22Rv1 (cell line): ENCODE measurements at regions not wholly inside any gene's neighbourhood (a gene's known extent, or its start where the extent isn't known, plus 50 kb on each side); places are given as distances from the start of the nearest gene placed in this dataset.

Source experiments
- H3K27ac ChIP-seq: fragments of 450-650 bp; 2 replicates; pipeline ENCODE4 v1.5.1; 2017
- CTCF ChIP-seq: fragments of 450-650 bp; IDR thresholded peaks from 2 replicates; pipeline ENCODE4 v1.5.1; 2017; ENCODE audit warnings: mild to moderate bottlenecking
- ZFX ChIP-seq: fragments of 450-650 bp; IDR thresholded peaks from 2 replicates; pipeline ENCODE4 v1.6.1; 2017; ENCODE audit warnings: antibody characterized with exemption, borderline replicate concordance

- no peak for TF ChIP-seq ZFX
- no peak for TF ChIP-seq CTCF
- no peak overlapping the region for H3K27ac ChIP-seq
Measured at GRCh38 chr15:26050984-26051383, 187.9 kb upstream of the ATP10A start.

- TF ChIP-seq ZFX (no peak), CTCF (no peak)
- H3K27ac ChIP-seq: no peak overlapping the region
Measured at GRCh38 chr15:26049900-26050657, 187.0 kb upstream of the ATP10A start.

- no peak overlapping the region for H3K27ac ChIP-seq
- TF ChIP-seq ZFX (no peak), CTCF (no peak)
Measured at GRCh38 chr15:26048669-26049068, 185.5 kb upstream of the ATP10A start.

- no peak for TF ChIP-seq CTCF
- TF ChIP-seq ZFX: no peak
- no peak overlapping the region for H3K27ac ChIP-seq
Measured at GRCh38 chr15:26045516-26045915, 182.4 kb upstream of the ATP10A start.

- no peak overlapping the region for H3K27ac ChIP-seq
- TF ChIP-seq CTCF (no peak), ZFX (no peak)
Measured at GRCh38 chr15:26043018-26043417, 179.9 kb upstream of the ATP10A start.

GRCh38 chr15:26038693-26039092, 175.6 kb upstream of the ATP10A start:
- no peak overlapping the region for H3K27ac ChIP-seq
- TF ChIP-seq ZFX (no peak), CTCF (no peak)

GRCh38 chr15:26037369-26037768, 174.2 kb upstream of the ATP10A start:
- no peak overlapping the region for H3K27ac ChIP-seq
- no peak for TF ChIP-seq ZFX
- TF ChIP-seq CTCF: no peak
